DND-41 (cell line): ENCODE measurements at regions not wholly inside any gene's neighbourhood (a gene's known extent, or its start where the extent isn't known, plus 50 kb on each side); places are given as distances from the start of the nearest gene placed in this dataset.

Experiments used
- ATAC-seq: fragments of 200-7000 bp; cut with Tn5 transposase; 3 replicates; pipeline ENCODE4 v1.9.1; 2021; ENCODE audit warnings: low read depth; ENCODE audit not compliant: insufficient read depth
- DNase-seq: peaks from one replicate; pipeline ENCODE4 v3.0.0-alpha.2; 2020
- H2AFZ ChIP-seq: 2 replicates; pipeline ENCODE4 v1.6.0; 2012; ENCODE audit warnings: low read depth, low read length
- H3K27ac ChIP-seq: 2 replicates; pipeline ENCODE4 v1.5.1; 2012; ENCODE audit warnings: low read length, inconsistent platforms
- H3K27me3 ChIP-seq: fragments of 200-600 bp; sonication (generic); 2 replicates; pipeline ENCODE4 v1.6.0; 2012; ENCODE audit warnings: low read length, mild to moderate bottlenecking, inconsistent platforms; ENCODE audit not compliant: insufficient read depth, poor library complexity
- H3K36me3 ChIP-seq: 2 replicates; pipeline ENCODE4 v1.5.1; 2012; ENCODE audit warnings: low read length, inconsistent platforms; ENCODE audit not compliant: insufficient read depth
- H3K4me1 ChIP-seq: 2 replicates; pipeline ENCODE4 v1.5.1; 2012; ENCODE audit warnings: mild to moderate bottlenecking, low read length; ENCODE audit not compliant: insufficient read depth
- H3K4me2 ChIP-seq: 2 replicates; pipeline ENCODE4 v1.6.0; 2012; ENCODE audit warnings: mild to moderate bottlenecking, moderate library complexity, low read length, inconsistent platforms; ENCODE audit not compliant: insufficient read depth
- H3K4me3 ChIP-seq, 2 experiments: fragments of 200-600 bp in 1 of 2; shearing (Covaris generic) in 1 of 2; 2 replicates each; pipeline ENCODE4 v1.5.1; 2012 to 2016; ENCODE audit warnings: inconsistent platforms in 2 of 2, low read length in 2 of 2, mild to moderate bottlenecking in 2 of 2, low read depth in 1 of 2, moderate library complexity in 1 of 2
- H3K79me2 ChIP-seq: 2 replicates; pipeline ENCODE4 v1.6.0; 2012; ENCODE audit warnings: low read length, inconsistent platforms; ENCODE audit not compliant: insufficient read depth
- H3K9ac ChIP-seq: 2 replicates; pipeline ENCODE4 v1.6.0; 2012; ENCODE audit warnings: low read depth, mild to moderate bottlenecking, inconsistent platforms, low read length, moderate library complexity
- H3K9me3 ChIP-seq: 2 replicates; pipeline ENCODE4 v1.5.1; 2012; ENCODE audit warnings: low read length, moderate library complexity, mild to moderate bottlenecking, inconsistent platforms; ENCODE audit not compliant: insufficient read depth, severe bottlenecking
- H4K20me1 ChIP-seq: 2 replicates; pipeline ENCODE4 v1.6.0; 2012; ENCODE audit warnings: low read length; ENCODE audit not compliant: insufficient read depth
- EZH2 ChIP-seq: IDR thresholded peaks from 3 replicates; pipeline ENCODE4 v1.6.1; 2012; ENCODE audit warnings: borderline replicate concordance, low read depth, mild to moderate bottlenecking, moderate library complexity, low read length, inconsistent platforms; ENCODE audit not compliant: severe bottlenecking
- TF ChIP-seq, protein P1 (sequence below): IDR thresholded peaks from 2 replicates; pipeline ENCODE4 v1.5.1; 2012; ENCODE audit warnings: borderline replicate concordance, low read length, moderate library complexity, mild to moderate bottlenecking; ENCODE audit not compliant: poor library complexity, severe bottlenecking; ENCODE audit errors: extremely low read depth

DNA sequence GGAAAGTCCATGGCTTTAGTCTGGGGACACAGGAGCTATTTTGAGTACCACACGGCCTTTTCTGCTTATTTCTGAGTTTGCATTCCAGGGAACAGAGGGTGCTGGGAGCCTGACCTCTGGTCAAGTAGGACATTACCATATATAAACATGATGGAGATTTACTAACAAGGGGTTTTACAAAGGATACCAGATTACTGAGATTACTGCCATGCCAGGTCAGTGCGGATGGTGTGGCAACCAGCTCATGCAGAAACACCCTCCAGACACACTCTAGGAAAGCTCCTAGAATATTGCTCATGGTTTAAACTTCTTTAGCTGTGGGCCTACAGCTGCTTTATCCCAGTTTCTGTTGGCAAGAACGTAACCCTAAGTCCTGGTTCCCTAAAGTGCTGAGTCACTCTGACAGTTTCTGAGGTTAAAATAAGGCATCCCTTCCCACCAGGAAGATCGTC, 54.3 kb upstream of the AGTR1 start:
- Histone ChIP-seq H2AFZ (no peak overlapping the region), H3K79me2 (no peaks in the 10 kb centered on the region), H3K9ac (no peak overlapping the region), H3K36me3 (no peaks in the 10 kb centered on the region), H3K4me3 (no peak overlapping the region), H3K27me3 (no peaks in the 10 kb centered on the region), H4K20me1 (no peaks in the 10 kb centered on the region), H3K4me1 (no peaks in the 10 kb centered on the region), H3K27ac (no peak overlapping the region), H3K9me3 (no peaks in the 10 kb centered on the region), H3K4me2 (no peak overlapping the region)
- no peak for ATAC-seq
- TF ChIP-seq EZH2 = no peak
- TF ChIP-seq, protein P1, sequence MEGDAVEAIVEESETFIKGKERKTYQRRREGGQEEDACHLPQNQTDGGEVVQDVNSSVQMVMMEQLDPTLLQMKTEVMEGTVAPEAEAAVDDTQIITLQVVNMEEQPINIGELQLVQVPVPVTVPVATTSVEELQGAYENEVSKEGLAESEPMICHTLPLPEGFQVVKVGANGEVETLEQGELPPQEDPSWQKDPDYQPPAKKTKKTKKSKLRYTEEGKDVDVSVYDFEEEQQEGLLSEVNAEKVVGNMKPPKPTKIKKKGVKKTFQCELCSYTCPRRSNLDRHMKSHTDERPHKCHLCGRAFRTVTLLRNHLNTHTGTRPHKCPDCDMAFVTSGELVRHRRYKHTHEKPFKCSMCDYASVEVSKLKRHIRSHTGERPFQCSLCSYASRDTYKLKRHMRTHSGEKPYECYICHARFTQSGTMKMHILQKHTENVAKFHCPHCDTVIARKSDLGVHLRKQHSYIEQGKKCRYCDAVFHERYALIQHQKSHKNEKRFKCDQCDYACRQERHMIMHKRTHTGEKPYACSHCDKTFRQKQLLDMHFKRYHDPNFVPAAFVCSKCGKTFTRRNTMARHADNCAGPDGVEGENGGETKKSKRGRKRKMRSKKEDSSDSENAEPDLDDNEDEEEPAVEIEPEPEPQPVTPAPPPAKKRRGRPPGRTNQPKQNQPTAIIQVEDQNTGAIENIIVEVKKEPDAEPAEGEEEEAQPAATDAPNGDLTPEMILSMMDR = no peak
- no peak for DNase-seq

GRCh38 chr3:148646126-148646665, 51.5 kb upstream of the AGTR1 start:
- no peak for TF ChIP-seq EZH2
- TF ChIP-seq, protein P1 = no peak
- Histone ChIP-seq H3K27me3 (no peaks in the 10 kb centered on the region), H4K20me1 (no peaks in the 10 kb centered on the region), H3K79me2 (no peaks in the 10 kb centered on the region), H3K4me3 (no peak overlapping the region), H3K36me3 (no peaks in the 10 kb centered on the region), H3K9ac (no peak overlapping the region), H3K4me2 (no peak overlapping the region), H3K4me1 (no peaks in the 10 kb centered on the region), H2AFZ (no peak overlapping the region), H3K9me3 (no peaks in the 10 kb centered on the region), H3K27ac (no peak overlapping the region)
- no peak for ATAC-seq
- no peak for DNase-seq
